A549 (cell line): ENCODE measurements at regions not wholly inside any gene's neighbourhood (a gene's known extent, or its start where the extent isn't known, plus 50 kb on each side); places are given as distances from the start of the nearest gene placed in this dataset.

Experiments used
- ATAC-seq, 2 experiments: fragments of 200-7000 bp in 1 of 2; fragments of >200 bp in 1 of 2; cut with Nextera tagmentation in 1 of 2; cut with Tn5 transposase in 1 of 2; 3 replicates each; pipeline versions ENCODE4 v1.8.0 to v1.9.1; 2018 to 2020; ENCODE audit warnings: mild to moderate bottlenecking in 1 of 2, moderate library complexity in 1 of 2
- CTCF ChIA-PET: fragments of 300-600 bp; sonication (Branson Sonifier 250); formaldehyde crosslinking; extraction: SDS; loops from one replicate; lab custom pipeline; 2021; ENCODE audit warnings: antibody characterized with exemption, inconsistent platforms; lab: Yijun Ruan, JAX
- POLR2A ChIA-PET: fragments of 350-600 bp; formaldehyde crosslinking; extraction: SDS; loops from one replicate; lab custom pipeline; 2021; ENCODE audit warnings: antibody characterized with exemption, inconsistent platforms; lab: Yijun Ruan, JAX
- DNase-seq, 2 experiments: peaks; one replicate each; pipeline versions ENCODE4 v3.0.0 to v3.0.0-alpha.2; 2011 to 2016; ENCODE audit warnings: low read depth in 1 of 2, low spot score in 1 of 2
- FAIRE-seq: peaks from 2 replicates; lab custom pipeline; 2011; peaks lifted over from hg19 to GRCh38; lab: Jason Lieb, UNC
- H3K27ac ChIP-seq, 2 experiments: fragments of >200 bp; sonication (Bioruptor Twin); formaldehyde crosslinking; 3 replicates each; pipeline ENCODE4 v1.5.1; 2016 to 2017
- H3K4me1 ChIP-seq: fragments of >200 bp; sonication (Bioruptor Twin); formaldehyde crosslinking; 3 replicates; pipeline ENCODE4 v1.6.1; 2016
- H3K4me2 ChIP-seq: fragments of >200 bp; sonication (Bioruptor Twin); formaldehyde crosslinking; 3 replicates; pipeline ENCODE4 v1.6.1; 2016
- H3K4me3 ChIP-seq: fragments of >200 bp; sonication (Bioruptor Twin); formaldehyde crosslinking; 3 replicates; pipeline ENCODE4 v1.5.1; 2016
- H3K9me3 ChIP-seq: fragments of >200 bp; sonication (Bioruptor Twin); formaldehyde crosslinking; 3 replicates; pipeline ENCODE4 v1.6.1; 2016
- CBX2 ChIP-seq: fragments of 200-600 bp; sonication (generic); IDR thresholded peaks from 2 replicates; pipeline ENCODE4 v1.6.1; 2016; ENCODE audit warnings: low read depth, mild to moderate bottlenecking, borderline replicate concordance
- CBX8 ChIP-seq: fragments of 200-600 bp; sonication (generic); IDR thresholded peaks from 2 replicates; pipeline ENCODE4 v1.6.1; 2016
- CHD2 ChIP-seq: fragments of 150-350 bp; IDR thresholded peaks from 2 replicates; pipeline ENCODE4 v1.6.1; 2014; ENCODE audit warnings: low read length; ENCODE audit not compliant: partially characterized antibody
- CHD4 ChIP-seq: fragments of 200-600 bp; sonication (generic); IDR thresholded peaks from 2 replicates; pipeline ENCODE4 v1.6.1; 2016; ENCODE audit warnings: antibody characterized with exemption, mild to moderate bottlenecking, borderline replicate concordance
- FOSL2 ChIP-seq, 2 experiments: fragments of 450-650 bp in 1 of 2; fragments of >200 bp in 1 of 2; sonication (Bioruptor Twin) in 1 of 2; formaldehyde crosslinking; IDR thresholded peaks; 2 replicates each; pipeline versions ENCODE4 v1.5.0 to v1.6.1; 2016 to 2020; ENCODE audit warnings: mild to moderate bottlenecking in 1 of 2, moderate library complexity in 1 of 2
- GATA3 ChIP-seq: IDR thresholded peaks from 2 replicates; pipeline ENCODE4 v1.6.1; 2012; ENCODE audit warnings: borderline replicate concordance
- HOXA7 ChIP-seq: fragments of 250-450 bp; sonication (Bioruptor Pico); IDR thresholded peaks from 2 replicates; pipeline ENCODE4 v1.5.0; 2020; ENCODE audit warnings: mild to moderate bottlenecking, moderate library complexity
- KDM1A ChIP-seq: fragments of 200-600 bp; sonication (generic); IDR thresholded peaks from 2 replicates; pipeline ENCODE4 v1.6.1; 2016; ENCODE audit warnings: low read depth, mild to moderate bottlenecking
- MYC ChIP-seq: IDR thresholded peaks from 2 replicates; pipeline ENCODE4 v1.6.1; 2012; ENCODE audit warnings: mild to moderate bottlenecking, inconsistent platforms, low read length, improper control_type of control experiment, borderline replicate concordance
- POLR2A ChIP-seq: IDR thresholded peaks from 2 replicates; pipeline ENCODE4 v1.6.1; 2012; ENCODE audit warnings: mild to moderate bottlenecking, low read length
- POLR2AphosphoS2 ChIP-seq: conservative IDR thresholded peaks from 2 replicates; pipeline ENCODE4 v1.6.1; 2012; ENCODE audit warnings: low read length, improper control_type of control experiment, inconsistent platforms
- TFCP2L1 ChIP-seq: fragments of 250-450 bp; sonication (Bioruptor Pico); IDR thresholded peaks from 2 replicates; pipeline ENCODE4 v1.5.0; 2021; ENCODE audit warnings: mild to moderate bottlenecking
- ZC3H11A ChIP-seq: fragments of 450-650 bp; IDR thresholded peaks from 2 replicates; pipeline ENCODE4 v1.6.1; 2014; ENCODE audit warnings: antibody characterized with exemption, mild to moderate bottlenecking
- ZFP36 ChIP-seq: fragments of 450-650 bp; IDR thresholded peaks from 2 replicates; pipeline ENCODE4 v1.6.1; 2014; ENCODE audit warnings: borderline replicate concordance; ENCODE audit not compliant: partially characterized antibody
- ZNF302 ChIP-seq: fragments of 250-450 bp; sonication (Bioruptor Pico); IDR thresholded peaks from 2 replicates; pipeline ENCODE4 v1.9.0; 2021; ENCODE audit warnings: inconsistent platforms, mild to moderate bottlenecking, moderate library complexity
- ZSCAN20 ChIP-seq: fragments of 250-450 bp; sonication (Bioruptor Pico); IDR thresholded peaks from 2 replicates; pipeline ENCODE4 v1.8.0; 2022; ENCODE audit warnings: mild to moderate bottlenecking, moderate library complexity
- WGBS: methylation state at CpG from one replicate; pipeline ENCODE4 v1.1.6; 2017; ENCODE audit errors: missing lambda C conversion rate; 5-methylcytosine and 5-hydroxymethylcytosine counted together
- TF ChIP-seq, protein P1 (sequence below): fragments of >200 bp; sonication (Bioruptor Twin); formaldehyde crosslinking; IDR thresholded peaks from 2 replicates; pipeline ENCODE4 v1.6.1; 2016
- TF ChIP-seq, protein P2 (sequence below): fragments of >200 bp; sonication (Bioruptor Twin); formaldehyde crosslinking; IDR thresholded peaks from 3 replicates; pipeline ENCODE4 v1.6.1; 2016
- TF ChIP-seq, protein P3 (sequence below): fragments of 150-350 bp; IDR thresholded peaks from 2 replicates; pipeline ENCODE4 v1.6.1; 2014; ENCODE audit warnings: low read depth, mild to moderate bottlenecking, low read length
- TF ChIP-seq, protein P4 (sequence below): fragments of 200-600 bp; sonication (generic); IDR thresholded peaks from 2 replicates; pipeline ENCODE4 v1.6.1; 2016; ENCODE audit warnings: antibody characterized with exemption, mild to moderate bottlenecking, moderate library complexity
- TF ChIP-seq, protein P5 (sequence below): IDR thresholded peaks from 2 replicates; pipeline ENCODE4 v1.6.1; 2012; ENCODE audit warnings: low read depth, borderline replicate concordance
- TF ChIP-seq, protein P6 (sequence below): IDR thresholded peaks from 2 replicates; pipeline ENCODE4 v1.6.1; 2012
- TF ChIP-seq, protein P7 (sequence below): fragments of 450-650 bp; IDR thresholded peaks from 2 replicates; pipeline ENCODE4 v1.6.1; 2014; ENCODE audit warnings: antibody characterized with exemption

DNA sequence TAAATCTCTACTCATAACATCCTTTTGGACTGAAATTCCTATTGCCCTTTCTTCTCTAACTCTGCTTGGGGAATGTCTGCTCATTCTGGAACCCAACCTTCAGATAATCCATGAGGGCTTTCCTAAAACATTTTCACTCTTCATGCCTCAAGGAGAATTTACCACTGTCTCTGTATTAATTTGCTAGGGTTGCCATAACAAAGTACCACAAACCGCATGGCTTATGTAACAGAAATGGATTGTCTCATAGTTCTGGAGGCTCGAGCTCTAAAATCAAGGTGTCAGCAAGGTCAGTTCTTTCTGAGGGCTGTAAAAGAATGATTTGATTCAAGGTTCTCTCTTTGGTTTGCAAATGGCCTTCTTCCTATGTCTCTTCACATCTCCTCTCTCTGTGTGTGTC lies 209.7 kb downstream of the LACC1 start:
- DNase-seq, result no peak
- no peak for FAIRE-seq
- no peaks in the 10 kb centered on the region for H3K9me3 ChIP-seq
- TF ChIP-seq HOXA7 (CRISPR knock-in tag), result no peak
- no peak for TF ChIP-seq FOSL2 (IDR thresholded peaks at IDR 0.05)
- no peak for TF ChIP-seq FOSL2 (CRISPR knock-in tag; IDR thresholded peaks at IDR 0.05)
- TF ChIP-seq, protein P1, sequence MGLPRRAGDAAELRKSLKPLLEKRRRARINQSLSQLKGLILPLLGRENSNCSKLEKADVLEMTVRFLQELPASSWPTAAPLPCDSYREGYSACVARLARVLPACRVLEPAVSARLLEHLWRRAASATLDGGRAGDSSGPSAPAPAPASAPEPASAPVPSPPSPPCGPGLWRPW, result no peak
- TF ChIP-seq KDM1A, result no peak
- TF ChIP-seq POLR2A, result no peak
- no peak for TF ChIP-seq ZSCAN20 (CRISPR knock-in tag)
- TF ChIP-seq CHD4, result no peak
- TF ChIP-seq ZNF302 (CRISPR knock-in tag), result no peak
- TF ChIP-seq TFCP2L1 (CRISPR knock-in tag), result no peak
- TF ChIP-seq, protein P2, sequence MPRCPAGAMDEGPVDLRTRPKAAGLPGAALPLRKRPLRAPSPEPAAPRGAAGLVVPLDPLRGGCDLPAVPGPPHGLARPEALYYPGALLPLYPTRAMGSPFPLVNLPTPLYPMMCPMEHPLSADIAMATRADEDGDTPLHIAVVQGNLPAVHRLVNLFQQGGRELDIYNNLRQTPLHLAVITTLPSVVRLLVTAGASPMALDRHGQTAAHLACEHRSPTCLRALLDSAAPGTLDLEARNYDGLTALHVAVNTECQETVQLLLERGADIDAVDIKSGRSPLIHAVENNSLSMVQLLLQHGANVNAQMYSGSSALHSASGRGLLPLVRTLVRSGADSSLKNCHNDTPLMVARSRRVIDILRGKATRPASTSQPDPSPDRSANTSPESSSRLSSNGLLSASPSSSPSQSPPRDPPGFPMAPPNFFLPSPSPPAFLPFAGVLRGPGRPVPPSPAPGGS, result no peak
- TF ChIP-seq, protein P3, sequence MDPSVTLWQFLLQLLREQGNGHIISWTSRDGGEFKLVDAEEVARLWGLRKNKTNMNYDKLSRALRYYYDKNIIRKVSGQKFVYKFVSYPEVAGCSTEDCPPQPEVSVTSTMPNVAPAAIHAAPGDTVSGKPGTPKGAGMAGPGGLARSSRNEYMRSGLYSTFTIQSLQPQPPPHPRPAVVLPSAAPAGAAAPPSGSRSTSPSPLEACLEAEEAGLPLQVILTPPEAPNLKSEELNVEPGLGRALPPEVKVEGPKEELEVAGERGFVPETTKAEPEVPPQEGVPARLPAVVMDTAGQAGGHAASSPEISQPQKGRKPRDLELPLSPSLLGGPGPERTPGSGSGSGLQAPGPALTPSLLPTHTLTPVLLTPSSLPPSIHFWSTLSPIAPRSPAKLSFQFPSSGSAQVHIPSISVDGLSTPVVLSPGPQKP, result no peak
- TF ChIP-seq, protein P4, sequence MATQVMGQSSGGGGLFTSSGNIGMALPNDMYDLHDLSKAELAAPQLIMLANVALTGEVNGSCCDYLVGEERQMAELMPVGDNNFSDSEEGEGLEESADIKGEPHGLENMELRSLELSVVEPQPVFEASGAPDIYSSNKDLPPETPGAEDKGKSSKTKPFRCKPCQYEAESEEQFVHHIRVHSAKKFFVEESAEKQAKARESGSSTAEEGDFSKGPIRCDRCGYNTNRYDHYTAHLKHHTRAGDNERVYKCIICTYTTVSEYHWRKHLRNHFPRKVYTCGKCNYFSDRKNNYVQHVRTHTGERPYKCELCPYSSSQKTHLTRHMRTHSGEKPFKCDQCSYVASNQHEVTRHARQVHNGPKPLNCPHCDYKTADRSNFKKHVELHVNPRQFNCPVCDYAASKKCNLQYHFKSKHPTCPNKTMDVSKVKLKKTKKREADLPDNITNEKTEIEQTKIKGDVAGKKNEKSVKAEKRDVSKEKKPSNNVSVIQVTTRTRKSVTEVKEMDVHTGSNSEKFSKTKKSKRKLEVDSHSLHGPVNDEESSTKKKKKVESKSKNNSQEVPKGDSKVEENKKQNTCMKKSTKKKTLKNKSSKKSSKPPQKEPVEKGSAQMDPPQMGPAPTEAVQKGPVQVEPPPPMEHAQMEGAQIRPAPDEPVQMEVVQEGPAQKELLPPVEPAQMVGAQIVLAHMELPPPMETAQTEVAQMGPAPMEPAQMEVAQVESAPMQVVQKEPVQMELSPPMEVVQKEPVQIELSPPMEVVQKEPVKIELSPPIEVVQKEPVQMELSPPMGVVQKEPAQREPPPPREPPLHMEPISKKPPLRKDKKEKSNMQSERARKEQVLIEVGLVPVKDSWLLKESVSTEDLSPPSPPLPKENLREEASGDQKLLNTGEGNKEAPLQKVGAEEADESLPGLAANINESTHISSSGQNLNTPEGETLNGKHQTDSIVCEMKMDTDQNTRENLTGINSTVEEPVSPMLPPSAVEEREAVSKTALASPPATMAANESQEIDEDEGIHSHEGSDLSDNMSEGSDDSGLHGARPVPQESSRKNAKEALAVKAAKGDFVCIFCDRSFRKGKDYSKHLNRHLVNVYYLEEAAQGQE, result no peak
- TF ChIP-seq ZC3H11A, result no peak
- ChIA-PET CTCF (no interaction called here), POLR2A (no interaction called here)
- H3K27ac ChIP-seq, result no peak overlapping the region
- WGBS, result 43% methylated on average over 2 of the region's 2 CpGs
- no peak overlapping the region for H3K4me2 ChIP-seq
- no peak for ATAC-seq
- H3K4me1 ChIP-seq, result no peaks in the 10 kb centered on the region
- H3K4me3 ChIP-seq, result no peak overlapping the region

DNA sequence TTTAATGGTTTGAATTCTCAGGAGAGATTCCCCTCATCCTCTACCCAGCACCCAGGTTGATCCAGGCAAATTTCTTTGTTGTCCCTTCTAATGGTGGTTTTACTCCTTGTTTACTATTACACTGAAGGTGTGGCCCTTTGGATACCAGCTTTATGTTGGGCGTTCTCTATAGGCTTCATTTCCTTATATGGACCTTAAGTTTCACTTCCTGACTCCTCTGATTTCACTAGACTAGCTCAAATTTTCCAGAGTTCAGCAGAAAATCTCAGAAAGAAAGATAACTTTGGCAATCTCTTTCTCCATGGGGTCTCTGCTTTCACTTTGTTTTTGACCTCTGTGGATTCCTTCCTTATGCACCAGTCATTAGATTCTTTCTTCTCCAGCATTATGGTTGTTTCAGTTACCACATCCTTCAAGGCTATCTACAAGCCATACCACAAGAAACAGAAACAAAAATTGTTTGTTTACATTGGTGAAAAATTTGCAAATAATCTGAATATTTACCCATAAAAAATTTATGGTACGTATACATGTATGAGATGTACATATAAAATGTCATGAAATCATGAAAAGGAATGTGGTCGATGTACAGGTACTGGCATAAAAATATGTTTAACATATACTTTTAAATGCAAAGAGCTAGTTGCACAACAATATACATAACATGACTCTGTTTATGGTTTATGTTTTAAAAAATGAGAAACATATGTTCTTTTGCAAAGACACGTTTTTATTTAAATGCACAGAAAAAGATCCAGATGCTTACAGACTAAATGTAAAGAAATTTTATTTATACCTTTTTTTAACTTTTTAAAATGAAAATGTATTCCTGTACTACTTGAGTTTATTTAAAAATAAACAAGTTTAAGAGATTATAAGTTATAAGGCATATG lies 212.6 kb downstream of the LACC1 start:
- ChIA-PET CTCF (interaction anchor here (0.7 kb wide), 1 partner anchor 76 kb away, joined by 3 read pairs; no protein-coding TSS in a partner anchor), POLR2A (no interaction called here)
- ATAC-seq, result no peak

More for the DNA sequence above, 212.6 kb downstream of the LACC1 start:
- FAIRE-seq, result no peak
- H3K4me2 ChIP-seq, result no peak overlapping the region
- 69% methylated on average over 4 of the region's 4 CpGs for WGBS
- TF ChIP-seq, protein P5, sequence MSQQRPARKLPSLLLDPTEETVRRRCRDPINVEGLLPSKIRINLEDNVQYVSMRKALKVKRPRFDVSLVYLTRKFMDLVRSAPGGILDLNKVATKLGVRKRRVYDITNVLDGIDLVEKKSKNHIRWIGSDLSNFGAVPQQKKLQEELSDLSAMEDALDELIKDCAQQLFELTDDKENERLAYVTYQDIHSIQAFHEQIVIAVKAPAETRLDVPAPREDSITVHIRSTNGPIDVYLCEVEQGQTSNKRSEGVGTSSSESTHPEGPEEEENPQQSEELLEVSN, result no peak
- TF ChIP-seq CHD2, result no peak
- TF ChIP-seq FOSL2 (IDR thresholded peaks at IDR 0.05), result no peak
- no peak for TF ChIP-seq FOSL2 (CRISPR knock-in tag; IDR thresholded peaks at IDR 0.05)
- no peak for TF ChIP-seq MYC
- TF ChIP-seq, protein P6, sequence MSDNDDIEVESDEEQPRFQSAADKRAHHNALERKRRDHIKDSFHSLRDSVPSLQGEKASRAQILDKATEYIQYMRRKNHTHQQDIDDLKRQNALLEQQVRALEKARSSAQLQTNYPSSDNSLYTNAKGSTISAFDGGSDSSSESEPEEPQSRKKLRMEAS, result no peak
- no peak for TF ChIP-seq ZFP36
- no peak for TF ChIP-seq GATA3
- no peak for TF ChIP-seq POLR2AphosphoS2
- TF ChIP-seq, protein P7, sequence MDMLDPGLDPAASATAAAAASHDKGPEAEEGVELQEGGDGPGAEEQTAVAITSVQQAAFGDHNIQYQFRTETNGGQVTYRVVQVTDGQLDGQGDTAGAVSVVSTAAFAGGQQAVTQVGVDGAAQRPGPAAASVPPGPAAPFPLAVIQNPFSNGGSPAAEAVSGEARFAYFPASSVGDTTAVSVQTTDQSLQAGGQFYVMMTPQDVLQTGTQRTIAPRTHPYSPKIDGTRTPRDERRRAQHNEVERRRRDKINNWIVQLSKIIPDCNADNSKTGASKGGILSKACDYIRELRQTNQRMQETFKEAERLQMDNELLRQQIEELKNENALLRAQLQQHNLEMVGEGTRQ, result no peak
- no peak for TF ChIP-seq CBX2
- no peak for TF ChIP-seq HOXA7 (CRISPR knock-in tag)
- TF ChIP-seq ZSCAN20 (CRISPR knock-in tag), result no peak
- TF ChIP-seq CBX8, result no peak
- TF ChIP-seq, protein P4, result no peak
- TF ChIP-seq, all 56 proteins: peak for 0
- no peak overlapping the region for H3K4me3 ChIP-seq
- H3K27ac ChIP-seq, result no peak overlapping the region
- no peaks in the 10 kb centered on the region for H3K9me3 ChIP-seq
- DNase-seq, result no peak
- no peaks in the 10 kb centered on the region for H3K4me1 ChIP-seq
